AML-193 (cell line): ENCODE measurements at regions not wholly inside any gene's neighbourhood (a gene's known extent, or its start where the extent isn't known, plus 50 kb on each side); places are given as distances from the start of the nearest gene placed in this dataset.
"Not testable (repeated sequence)": the region's sequence is repeated elsewhere in the genome, so short reads cannot be mapped to it uniquely, and the experiment has no call there.

Experiments
- DNase-seq, 2 experiments: peaks; one replicate each; lab custom pipeline; 2025; lab: John Stamatoyannopoulos, UW

GRCh38 chr18:56316727-56317126, 321.7 kb downstream of the TXNL1 start:
- no peak for DNase-seq

- DNase-seq = no peak
Observed at GRCh38 chr18:56315363-56315762, 323.0 kb downstream of the TXNL1 start.

DNA sequence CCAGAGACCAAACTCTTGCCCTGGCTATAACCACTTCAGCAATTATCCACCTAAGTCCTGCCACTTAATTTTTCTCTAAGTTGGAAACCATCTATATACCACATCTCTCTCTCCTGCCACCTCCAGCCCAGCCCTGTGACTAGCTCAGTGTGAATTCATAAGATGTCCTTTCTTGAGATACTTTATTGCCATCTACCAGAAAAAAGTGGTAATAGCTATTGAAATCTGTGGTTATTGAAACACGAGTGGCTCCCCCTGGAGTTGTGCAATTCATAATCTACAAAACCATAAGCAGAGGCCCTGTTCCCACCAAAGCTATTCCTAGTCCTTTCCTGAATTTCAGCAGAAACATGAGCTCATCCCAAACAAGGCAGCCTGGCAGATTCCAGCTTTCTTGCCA, 324.0 kb downstream of the TXNL1 start:
- no peak for DNase-seq

- no peak for DNase-seq
Observed at GRCh38 chr18:56312551-56313335, 325.6 kb downstream of the TXNL1 start.

DNA sequence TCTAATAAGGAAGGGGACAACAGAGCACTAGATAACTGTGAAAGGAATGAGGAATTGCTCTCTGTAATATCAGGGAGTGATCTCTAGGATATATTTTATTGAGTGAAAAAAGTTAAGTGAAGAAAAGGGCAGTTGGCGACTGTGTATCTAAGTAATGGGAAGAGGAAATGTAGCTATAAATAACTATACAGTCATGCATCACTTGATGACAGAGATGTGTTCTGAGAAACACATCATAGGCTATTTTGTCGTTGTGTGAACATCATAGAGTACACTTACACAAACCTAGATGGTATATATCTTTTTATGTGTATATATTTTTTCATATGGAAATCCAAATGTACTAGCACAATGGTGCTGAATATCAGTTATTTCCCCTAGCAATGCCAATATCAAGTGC, 329.3 kb downstream of the TXNL1 start:
- DNase-seq = no peak

DNA sequence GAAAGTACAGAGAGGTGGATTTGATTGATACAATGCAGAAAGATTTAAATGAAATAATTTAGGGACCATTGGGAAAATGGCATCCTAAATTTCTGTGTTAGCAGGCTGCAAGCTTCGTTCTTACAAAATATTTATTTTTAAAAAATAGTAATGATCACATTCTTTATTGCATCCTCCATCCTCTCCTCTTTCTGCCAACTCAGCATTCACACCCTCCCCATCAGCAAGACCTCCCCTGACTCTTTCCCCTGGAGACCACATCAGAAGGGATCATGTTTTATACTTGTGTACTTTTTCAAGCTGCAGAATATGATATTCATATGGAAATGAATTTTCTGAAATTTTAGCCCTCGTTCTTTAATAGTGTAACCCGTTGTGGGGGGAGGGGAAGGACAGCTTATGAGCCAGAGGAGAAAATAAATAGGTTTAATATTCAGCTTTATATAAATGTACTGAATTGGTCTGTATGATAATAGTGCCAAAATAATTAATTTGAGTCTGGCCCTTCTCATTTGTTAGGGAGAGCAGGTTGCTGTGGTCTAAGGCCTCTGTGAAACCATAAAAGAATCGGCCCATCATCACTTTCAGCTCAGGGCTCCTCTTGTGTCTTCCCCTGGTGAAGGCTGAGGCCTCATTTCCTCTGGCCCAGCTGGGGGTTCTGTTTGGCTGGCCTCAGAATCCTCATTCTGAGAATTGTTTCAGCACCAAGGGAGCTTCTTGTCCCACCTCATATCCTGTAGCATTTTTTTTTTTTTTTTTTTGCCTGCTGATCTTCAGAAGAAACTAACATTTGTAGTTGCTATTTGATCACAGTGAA, 330.8 kb downstream of the TXNL1 start:
- DNase-seq = no peak

DNA sequence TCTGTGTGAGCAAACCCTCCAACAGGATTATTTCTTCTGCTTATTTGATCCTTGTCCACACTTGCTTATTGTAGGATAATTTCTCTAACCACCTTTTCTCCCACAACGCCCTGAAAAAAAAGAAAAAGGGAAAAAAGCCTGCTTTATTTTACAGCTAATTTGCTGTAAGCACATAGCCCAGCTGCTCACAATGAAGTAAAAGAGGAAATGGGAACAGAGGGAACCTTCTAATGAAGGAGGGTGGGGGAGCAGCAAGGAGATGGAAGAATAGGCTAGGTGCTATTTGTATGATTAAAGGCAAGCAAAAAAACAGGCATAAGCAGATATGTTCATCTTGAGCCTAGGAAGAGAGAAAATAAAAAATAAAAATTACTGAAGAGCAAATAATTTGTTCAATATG, 331.6 kb downstream of the TXNL1 start:
- no peak for DNase-seq

DNA sequence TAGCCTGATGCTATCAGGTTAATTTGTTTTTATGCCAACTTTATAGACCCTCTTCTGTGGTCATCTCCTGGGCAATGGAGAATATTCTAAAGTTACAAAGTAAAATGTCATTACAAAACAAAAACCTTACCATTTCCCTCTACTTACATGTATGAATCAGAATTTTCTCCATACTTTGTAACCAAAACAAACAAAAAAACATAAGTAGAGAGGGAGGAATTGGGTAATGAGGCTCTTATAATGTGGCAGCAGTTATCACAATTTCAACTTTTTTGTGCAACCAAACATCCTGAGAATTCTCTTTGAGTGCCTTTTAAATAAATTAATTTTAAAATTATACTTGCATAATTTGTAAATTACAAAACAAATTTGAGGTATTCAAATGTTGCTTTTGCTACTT, 332.8 kb downstream of the TXNL1 start:
- no peak for DNase-seq

DNA sequence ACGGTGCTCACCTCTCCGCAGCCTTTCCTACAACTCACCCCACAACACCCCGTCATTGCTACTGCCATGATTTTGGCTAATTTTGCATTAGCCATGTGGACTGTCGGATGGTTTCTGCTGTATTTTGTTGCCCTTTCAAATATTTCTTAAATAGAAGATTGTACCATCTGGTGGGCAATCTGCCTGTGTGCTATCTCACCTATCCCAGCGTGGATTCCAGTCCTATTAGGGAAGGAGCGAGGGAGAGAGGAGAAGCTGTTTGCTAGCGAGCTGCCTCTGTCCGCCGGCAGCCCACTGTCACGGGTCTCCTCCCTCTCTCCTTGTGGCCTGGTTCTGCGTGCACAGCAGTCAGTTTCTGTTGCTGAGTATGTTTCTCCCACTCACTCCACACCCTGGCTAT, 336.2 kb downstream of the TXNL1 start:
- DNase-seq = no peak

DNA sequence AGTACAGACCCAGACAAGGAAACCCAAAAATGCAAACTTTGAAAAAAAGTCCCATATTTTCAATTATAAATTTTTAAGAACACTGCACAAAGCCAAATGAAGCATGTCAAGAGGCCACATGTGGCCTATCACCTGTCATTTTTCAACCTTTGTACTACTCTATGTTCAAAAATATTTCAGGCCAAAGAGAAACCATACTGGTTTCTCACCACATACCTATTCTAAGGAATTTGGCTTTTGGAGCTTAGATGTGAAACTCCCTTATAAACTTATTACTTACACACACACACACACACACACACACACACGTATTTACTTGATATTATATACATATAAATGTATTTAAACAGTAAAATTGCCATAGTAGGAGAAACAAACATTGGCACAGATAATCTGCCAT, 338.7 kb downstream of the TXNL1 start:
- DNase-seq = no peak

- DNase-seq = no peak
Observed at GRCh38 chr18:56298935-56299334, 339.5 kb downstream of the TXNL1 start.

- DNase-seq = no peak
Observed at GRCh38 chr18:56296381-56296780, 342.0 kb downstream of the TXNL1 start.

DNA sequence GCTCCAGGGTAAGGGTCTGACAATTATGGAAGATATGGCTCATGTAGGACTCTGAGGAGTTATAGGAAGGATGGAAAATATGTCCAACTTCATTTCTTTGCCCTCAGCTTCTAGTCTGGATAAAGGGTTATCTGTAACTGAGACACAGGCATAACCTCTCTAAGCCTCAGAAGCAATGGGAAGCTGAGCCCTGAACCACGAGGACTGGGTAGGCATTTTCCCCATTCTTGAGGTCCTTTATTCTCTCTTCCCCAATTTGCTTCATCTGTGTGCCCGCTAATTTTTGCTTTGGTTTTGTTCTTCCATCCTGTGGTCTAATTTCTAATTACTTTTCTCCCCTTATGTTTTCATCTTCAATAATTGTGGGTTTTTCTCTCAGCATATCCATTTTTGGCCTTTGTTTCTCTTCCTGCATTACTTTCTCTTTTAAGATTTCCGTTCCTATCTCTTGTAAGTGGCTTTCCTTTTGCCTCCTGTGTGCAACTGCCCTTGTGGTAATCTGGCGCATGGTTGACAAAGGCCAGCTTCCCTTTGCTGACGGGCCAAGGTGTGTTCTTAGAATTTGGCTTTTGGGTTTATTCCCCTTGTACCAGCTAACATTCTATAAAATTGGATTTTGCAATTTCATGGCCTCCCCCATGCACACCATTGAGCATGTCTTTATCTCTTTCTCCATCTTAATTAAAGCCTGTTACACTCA, 343.8 kb downstream of the TXNL1 start:
- DNase-seq = no peak

- DNase-seq = no peak
Observed at GRCh38 chr18:56291294-56291693, 347.1 kb downstream of the TXNL1 start.

DNA sequence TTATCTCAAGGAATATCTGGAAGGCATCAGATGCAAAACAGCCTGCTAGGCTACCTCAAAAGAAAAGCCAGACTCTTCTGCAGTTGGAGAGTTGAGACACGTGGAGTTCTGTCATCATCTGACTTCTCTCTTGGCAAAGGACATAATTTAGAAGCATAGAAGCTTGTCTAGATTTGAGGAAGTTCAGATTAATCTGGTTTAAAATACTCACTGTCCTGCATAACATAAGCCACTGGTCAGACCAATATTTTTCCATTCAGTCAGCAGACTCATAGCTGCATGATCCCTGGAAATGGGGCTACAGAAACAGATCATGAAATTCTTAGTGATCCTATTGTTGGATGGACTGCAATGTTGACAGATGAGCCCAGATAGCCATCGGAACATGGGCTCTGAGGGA, 349.0 kb downstream of the TXNL1 start:
- no peak for DNase-seq

GRCh38 chr18:56286775-56287325, 351.5 kb downstream of the TXNL1 start:
- no peak for DNase-seq

DNA sequence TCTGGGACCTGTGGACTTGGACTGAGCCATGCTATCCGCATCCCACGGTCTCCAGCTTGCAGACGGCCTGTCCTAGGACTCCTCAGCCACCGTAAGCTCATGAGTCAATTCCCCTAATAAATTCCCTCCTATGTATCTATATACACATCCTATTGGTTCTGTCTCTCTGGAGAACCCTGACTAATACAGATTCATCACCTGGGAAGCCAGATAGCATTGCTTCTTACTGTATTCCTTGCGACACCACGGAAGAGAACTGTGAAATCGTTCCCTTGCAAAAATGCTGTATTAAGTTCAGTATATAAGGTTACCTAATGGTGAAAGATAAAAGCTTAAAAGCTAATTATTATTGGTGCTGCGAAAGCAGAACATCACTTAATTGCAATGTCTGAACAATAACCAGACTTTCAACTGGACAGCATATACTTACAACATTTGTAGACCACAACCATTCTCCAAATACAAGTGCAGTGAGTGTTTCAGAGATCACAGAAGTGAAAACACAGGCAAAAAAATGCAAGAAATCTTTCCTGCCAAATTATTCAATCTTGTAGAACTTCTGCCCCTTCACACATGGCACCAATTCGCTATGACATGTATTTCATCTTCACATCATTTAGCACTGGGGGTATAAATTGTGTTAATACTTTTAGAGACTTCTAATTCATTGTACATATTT, 352.9 kb downstream of the TXNL1 start:
- DNase-seq = no peak

- DNase-seq = no peak
Observed at GRCh38 chr18:56284319-56284718, 354.1 kb downstream of the TXNL1 start.

DNA sequence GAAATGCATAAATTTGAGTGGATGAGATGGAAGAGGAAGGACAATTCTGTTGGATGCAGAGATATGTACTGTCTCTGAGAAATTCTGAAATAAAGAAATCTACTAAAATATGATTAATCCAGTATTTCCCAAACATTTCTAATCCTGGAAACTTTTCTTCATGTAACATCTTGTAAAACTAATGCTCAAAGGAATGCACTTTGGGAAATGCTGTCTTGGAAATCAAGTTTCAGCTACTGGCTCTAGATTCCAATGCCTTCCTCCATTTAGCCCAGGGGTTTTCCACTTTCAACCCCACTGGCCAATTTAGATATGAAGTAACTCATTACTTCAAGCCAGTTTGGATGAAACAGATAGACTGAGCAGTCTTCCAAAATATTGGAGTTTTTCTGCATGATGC, 355.1 kb downstream of the TXNL1 start:
- DNase-seq = no peak

DNA sequence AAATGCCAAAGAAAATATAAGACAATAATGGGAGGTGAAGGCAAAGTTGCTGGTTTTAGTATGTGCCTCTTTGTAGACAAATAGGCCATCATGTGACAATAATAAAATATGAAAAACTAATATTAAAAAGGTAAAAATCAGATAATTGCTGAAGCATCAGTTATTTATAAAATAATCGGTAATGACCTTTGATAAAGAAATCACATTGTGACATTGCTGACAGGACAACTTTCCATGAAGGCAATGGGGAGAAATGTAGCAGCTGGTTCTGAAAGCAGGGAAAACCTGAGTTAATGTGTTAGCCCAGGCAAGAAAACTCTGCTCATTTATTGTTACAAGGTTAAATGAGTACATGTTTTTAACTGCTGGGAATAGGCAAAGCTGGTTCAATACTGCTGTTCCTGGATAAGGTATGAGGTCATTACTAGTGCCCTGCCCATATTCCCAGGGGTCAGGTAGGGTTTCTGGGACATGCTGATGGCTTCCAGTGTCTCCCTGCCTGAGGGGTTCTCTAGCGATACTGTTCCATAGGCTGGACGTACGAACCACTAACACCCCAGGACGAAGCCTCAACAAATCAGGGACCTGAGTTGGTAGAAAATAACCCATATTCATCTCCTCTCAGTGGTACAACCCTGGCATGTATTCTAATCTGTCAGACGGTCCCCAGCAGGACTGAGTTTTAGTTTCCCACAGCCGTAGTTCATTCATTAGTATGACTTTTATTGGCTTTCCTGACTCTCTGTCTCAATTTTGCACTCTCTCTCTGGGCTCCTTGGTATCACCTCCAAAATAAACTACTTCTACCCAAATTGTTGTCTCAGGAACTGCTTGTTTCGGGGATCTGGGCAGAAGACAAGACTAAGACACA, 355.9 kb downstream of the TXNL1 start:
- no peak for DNase-seq

- not testable (repeated sequence) for DNase-seq
Observed at GRCh38 chr18:56279816-56280215, 358.6 kb downstream of the TXNL1 start.
